ENCODE measurements at regions not wholly inside any gene's neighbourhood (a gene's known extent, or its start where the extent isn't known, plus 50 kb on each side); places are given as distances from the start of the nearest gene placed in this dataset.

DNA sequence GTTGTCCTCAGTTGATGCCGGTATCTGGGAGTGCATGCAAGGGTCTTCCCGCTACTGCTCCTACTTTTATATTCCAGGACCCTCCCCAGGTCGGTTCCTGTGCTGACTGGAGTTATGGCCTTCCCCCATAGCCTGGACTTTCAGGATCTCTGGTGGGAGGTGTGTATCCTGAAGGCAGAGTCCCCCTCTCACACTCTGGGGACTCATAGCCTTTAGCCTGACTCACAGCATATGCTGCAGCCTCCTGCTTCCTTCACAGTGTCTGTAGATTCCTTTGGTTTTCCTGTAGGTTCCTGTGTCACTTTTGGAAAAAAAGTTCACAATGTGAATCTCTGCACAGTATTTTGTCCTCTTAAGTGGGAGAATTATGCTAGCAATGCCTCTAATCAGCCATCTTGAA is 180.6 kb upstream of the RBMS3 start:
- TF ChIP-seq, protein P1, sequence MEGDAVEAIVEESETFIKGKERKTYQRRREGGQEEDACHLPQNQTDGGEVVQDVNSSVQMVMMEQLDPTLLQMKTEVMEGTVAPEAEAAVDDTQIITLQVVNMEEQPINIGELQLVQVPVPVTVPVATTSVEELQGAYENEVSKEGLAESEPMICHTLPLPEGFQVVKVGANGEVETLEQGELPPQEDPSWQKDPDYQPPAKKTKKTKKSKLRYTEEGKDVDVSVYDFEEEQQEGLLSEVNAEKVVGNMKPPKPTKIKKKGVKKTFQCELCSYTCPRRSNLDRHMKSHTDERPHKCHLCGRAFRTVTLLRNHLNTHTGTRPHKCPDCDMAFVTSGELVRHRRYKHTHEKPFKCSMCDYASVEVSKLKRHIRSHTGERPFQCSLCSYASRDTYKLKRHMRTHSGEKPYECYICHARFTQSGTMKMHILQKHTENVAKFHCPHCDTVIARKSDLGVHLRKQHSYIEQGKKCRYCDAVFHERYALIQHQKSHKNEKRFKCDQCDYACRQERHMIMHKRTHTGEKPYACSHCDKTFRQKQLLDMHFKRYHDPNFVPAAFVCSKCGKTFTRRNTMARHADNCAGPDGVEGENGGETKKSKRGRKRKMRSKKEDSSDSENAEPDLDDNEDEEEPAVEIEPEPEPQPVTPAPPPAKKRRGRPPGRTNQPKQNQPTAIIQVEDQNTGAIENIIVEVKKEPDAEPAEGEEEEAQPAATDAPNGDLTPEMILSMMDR (IDR thresholded peaks at IDR 0.05): no peak

DNA sequence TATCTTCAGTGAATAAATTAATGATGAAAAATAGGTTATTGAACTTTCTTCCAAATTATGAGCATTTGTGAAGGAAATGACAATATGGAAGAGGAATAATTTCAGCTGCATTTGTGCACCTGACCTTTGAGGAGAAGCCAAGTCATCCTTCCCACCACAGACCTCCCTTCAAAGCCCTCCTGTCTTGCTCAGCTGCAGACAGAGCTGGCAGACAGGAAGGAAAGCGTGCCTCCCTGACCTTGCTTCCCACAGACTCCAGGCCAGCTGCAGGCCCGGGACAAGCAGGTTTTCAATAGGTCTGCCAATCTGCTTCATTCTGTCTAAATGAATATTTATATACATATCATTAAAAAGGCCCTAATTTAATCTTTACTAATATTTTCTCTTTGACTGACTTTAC is 152.9 kb upstream of the RBMS3 start:
- TF ChIP-seq, protein P1 (IDR thresholded peaks at IDR 0.05): no peak

DNA sequence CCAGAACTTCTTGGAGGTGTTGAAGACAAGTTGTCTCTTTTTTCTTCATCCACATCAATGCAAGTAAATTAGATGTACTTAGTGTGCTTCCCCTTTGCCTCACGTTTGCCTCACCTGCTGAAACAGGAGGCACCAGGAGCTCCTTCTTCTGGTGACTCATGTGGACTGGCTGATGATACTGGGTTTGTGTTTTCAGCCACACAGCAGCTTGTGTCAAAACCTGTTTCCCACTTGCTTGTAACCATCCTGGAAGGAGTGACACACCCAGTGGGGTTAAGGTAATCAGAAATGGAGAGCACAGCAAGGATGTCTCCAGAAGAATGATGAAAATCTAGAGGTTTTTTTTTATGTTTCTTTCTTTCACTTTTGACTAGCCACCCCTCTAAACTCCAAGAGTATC is 143.3 kb upstream of the RBMS3 start:
- TF ChIP-seq, protein P1 (IDR thresholded peaks at IDR 0.05): no peak

DNA sequence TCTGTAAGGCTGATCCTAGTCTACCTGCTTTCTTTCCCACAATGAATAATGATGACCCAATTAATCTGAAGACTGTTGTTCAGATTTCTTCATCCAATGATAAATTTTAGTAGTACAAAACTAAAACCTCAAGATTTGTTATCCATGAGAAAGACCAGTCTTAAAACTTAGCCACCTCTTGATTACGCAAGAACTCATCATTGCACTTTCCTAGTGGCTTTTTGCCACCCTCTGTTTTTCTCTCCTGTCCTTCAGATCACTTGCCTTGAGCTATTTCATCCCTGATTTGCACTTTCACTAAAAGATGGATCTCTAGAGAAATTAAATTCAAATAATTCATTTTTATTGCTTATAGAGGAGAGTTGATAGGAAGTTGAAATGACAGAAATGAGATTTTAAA is 142.7 kb upstream of the RBMS3 start:
- TF ChIP-seq, protein P1 (IDR thresholded peaks at IDR 0.05): no peak

DNA sequence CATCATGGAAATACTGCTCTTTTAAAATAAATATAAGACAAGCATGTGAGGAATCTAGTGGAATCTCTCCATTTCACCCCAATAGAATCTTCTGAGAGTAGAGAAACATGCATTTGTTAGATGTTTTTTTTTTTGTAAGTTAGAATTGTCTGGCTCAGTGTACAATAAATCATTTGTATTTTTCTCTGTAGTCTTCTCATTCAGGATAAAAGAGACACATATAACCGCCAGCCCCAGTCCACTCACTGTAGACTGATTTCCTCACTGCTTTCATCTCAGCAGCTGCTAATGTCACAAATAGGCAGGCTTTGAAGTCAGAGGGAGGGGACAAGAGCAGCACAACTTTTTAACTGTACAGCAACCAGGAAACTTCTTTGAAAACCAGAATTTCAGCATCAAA is 140.2 kb upstream of the RBMS3 start:
- TF ChIP-seq, protein P1 (IDR thresholded peaks at IDR 0.05): no peak

DNA sequence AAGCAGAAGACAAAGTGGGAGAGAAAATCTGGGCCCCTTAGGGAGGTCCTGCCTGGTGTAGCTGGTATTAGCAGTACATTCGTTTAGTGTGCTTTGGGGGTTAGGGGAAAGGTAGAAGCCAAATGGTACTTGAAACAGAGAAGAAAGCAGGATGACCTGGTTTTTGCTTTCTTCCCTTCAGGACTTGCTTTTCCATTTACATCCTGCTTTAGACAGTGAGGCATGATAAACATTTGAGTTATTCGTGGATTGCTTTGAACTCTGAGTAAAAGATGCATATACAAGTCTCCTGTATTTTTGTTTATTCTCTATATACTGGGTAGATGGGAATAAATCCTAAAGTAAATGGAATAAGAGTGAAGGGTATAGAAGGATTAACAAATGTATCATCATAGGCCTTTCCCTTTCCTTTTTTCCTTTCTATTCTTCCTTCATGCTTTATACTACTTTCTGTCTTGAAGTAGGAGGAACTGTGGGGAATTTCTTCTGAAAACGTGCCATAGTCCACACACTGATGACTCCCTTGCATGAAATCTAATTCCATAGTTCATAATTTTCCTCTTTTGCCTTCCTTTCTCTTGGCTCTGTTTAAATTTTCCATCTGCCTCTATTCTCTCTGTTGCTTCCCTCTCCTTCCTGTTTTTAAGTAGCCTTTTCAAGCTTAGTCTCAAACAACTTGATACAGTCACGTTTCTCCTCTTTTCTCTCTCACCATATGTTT is 139.5 kb upstream of the RBMS3 start:
- TF ChIP-seq, protein P1 (IDR thresholded peaks at IDR 0.05): no peak

DNA sequence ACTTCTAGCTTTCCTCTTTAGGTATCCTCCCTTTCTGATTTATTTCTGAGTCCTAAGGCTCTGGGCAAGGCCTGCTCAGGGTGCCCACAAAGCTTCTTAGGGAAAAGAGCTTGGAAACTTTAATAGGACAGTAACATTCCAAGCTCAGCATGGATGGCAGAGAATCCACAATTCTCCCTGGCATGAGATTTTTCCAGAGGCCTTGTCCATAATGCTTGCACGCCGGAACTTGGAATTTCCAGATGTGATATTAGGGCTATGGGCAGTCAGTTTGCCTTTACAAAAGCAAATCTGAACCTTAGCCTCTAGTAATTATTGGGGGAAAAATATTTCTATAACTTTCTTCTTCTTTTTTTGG is 139.0 kb upstream of the RBMS3 start:
- TF ChIP-seq, protein P1 (IDR thresholded peaks at IDR 0.05): no peak

DNA sequence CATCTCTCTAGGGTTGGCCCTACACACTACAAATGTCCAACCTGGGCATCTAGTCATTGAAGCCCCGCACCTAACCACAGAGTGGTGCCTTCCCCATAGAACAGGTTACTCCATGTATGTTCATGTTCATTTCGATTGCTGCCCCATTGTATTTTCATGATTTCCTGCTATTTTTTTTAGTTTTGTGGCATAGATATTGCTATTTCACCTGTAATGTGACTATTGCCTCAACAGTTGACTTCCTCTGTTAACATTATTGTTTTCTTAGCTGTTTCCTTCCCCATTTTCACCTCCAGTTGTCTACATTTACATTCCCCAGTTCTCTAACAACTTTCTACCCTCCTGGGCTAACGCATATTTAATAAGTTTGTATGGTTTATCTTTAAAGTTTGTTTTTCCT is 137.7 kb upstream of the RBMS3 start:
- TF ChIP-seq, protein P1 (IDR thresholded peaks at IDR 0.05): no peak

All from LNCAP (cell line).